H9 (cell line): ENCODE measurements at regions not wholly inside any gene's neighbourhood (a gene's known extent, or its start where the extent isn't known, plus 50 kb on each side); places are given as distances from the start of the nearest gene placed in this dataset.
"Not testable (repeated sequence)": the region's sequence is repeated elsewhere in the genome, so short reads cannot be mapped to it uniquely, and the experiment has no call there.

Source experiments
- DNase-seq: peaks from one replicate; pipeline ENCODE4 v3.0.0-alpha.2; 2017
- H2AFZ ChIP-seq: one replicate; pipeline ENCODE4 v1.6.1; 2013; ENCODE audit warnings: mild to moderate bottlenecking, low read length, control low read depth, moderate library complexity
- H2AK5ac ChIP-seq: 2 replicates; pipeline ENCODE4 v1.6.1; 2013; ENCODE audit warnings: low read length, control low read depth, mixed read lengths; ENCODE audit not compliant: insufficient read length
- H2BK120ac ChIP-seq: one replicate; pipeline ENCODE4 v1.6.1; 2013; ENCODE audit warnings: low read depth, mild to moderate bottlenecking, low read length, control low read depth, inconsistent platforms; ENCODE audit not compliant: poor library complexity, severe bottlenecking
- H2BK12ac ChIP-seq: 2 replicates; pipeline ENCODE4 v1.6.1; 2013; ENCODE audit warnings: low read length, control low read depth, mixed read lengths, low read depth; ENCODE audit not compliant: insufficient read length
- H2BK15ac ChIP-seq: 2 replicates; pipeline ENCODE4 v1.6.1; 2013; ENCODE audit warnings: low read depth, low read length, control low read depth
- H2BK20ac ChIP-seq: one replicate; pipeline ENCODE4 v1.6.1; 2013; ENCODE audit warnings: low read depth, mild to moderate bottlenecking, low read length, control low read depth, inconsistent platforms; ENCODE audit not compliant: poor library complexity, severe bottlenecking
- H2BK5ac ChIP-seq: 2 replicates; pipeline ENCODE4 v1.6.1; 2013; ENCODE audit warnings: low read length, control low read depth, mixed read lengths; ENCODE audit not compliant: insufficient read length
- H3K14ac ChIP-seq: 2 replicates; pipeline ENCODE4 v1.6.1; 2013; ENCODE audit warnings: low read length, control low read depth; ENCODE audit not compliant: insufficient read depth
- H3K18ac ChIP-seq: 2 replicates; pipeline ENCODE4 v1.6.1; 2013; ENCODE audit warnings: low read depth, mild to moderate bottlenecking, mixed read lengths, low read length, control low read depth; ENCODE audit not compliant: insufficient read length
- H3K23ac ChIP-seq: 2 replicates; pipeline ENCODE4 v1.6.1; 2013; ENCODE audit warnings: low read length, control low read depth, mixed read lengths, low read depth; ENCODE audit not compliant: insufficient read length
- H3K23me2 ChIP-seq: 2 replicates; pipeline ENCODE4 v1.6.1; 2013; ENCODE audit warnings: low read depth, mild to moderate bottlenecking, mixed read lengths, low read length, control low read depth; ENCODE audit not compliant: insufficient read length, poor library complexity, severe bottlenecking
- H3K27ac ChIP-seq: 2 replicates; pipeline ENCODE4 v1.5.1; 2013; ENCODE audit warnings: low read length, control low read depth, mixed read lengths, low read depth; ENCODE audit not compliant: insufficient read length
- H3K27me3 ChIP-seq: 2 replicates; pipeline ENCODE4 v1.6.1; 2013; ENCODE audit warnings: low read length, control low read depth, inconsistent platforms; ENCODE audit not compliant: insufficient read depth
- H3K4ac ChIP-seq: 2 replicates; pipeline ENCODE4 v1.6.1; 2013; ENCODE audit warnings: low read depth, mild to moderate bottlenecking, control low read depth, inconsistent platforms, low read length, moderate library complexity
- H3K4me1 ChIP-seq: 2 replicates; pipeline ENCODE4 v1.6.1; 2013; ENCODE audit warnings: low read length, control low read depth, inconsistent platforms; ENCODE audit not compliant: insufficient read depth
- H3K4me2 ChIP-seq: 2 replicates; pipeline ENCODE4 v1.6.1; 2013; ENCODE audit warnings: low read length, control low read depth, mixed read lengths; ENCODE audit not compliant: insufficient read length, insufficient read depth
- H3K56ac ChIP-seq: 2 replicates; pipeline ENCODE4 v1.6.1; 2013; ENCODE audit warnings: low read depth, mild to moderate bottlenecking, mixed read lengths, low read length, control low read depth; ENCODE audit not compliant: insufficient read length
- H3K79me1 ChIP-seq: 2 replicates; pipeline ENCODE4 v1.6.1; 2013; ENCODE audit warnings: low read depth, mild to moderate bottlenecking, moderate library complexity, low read length, control low read depth, inconsistent platforms; ENCODE audit not compliant: insufficient read depth, poor library complexity, severe bottlenecking
- H3K79me2 ChIP-seq: 2 replicates; pipeline ENCODE4 v1.6.1; 2013; ENCODE audit warnings: low read length, control low read depth, inconsistent platforms; ENCODE audit not compliant: insufficient read depth
- H3K9ac ChIP-seq: 2 replicates; pipeline ENCODE4 v1.6.1; 2013; ENCODE audit warnings: low read length, control low read depth, mixed read lengths; ENCODE audit not compliant: insufficient read length; ENCODE audit errors: extremely low read depth
- H3K9me3 ChIP-seq: one replicate; pipeline ENCODE4 v1.6.1; 2013; ENCODE audit warnings: low read depth, low read length, inconsistent platforms; ENCODE audit not compliant: control insufficient read depth
- H3T11ph ChIP-seq: one replicate; pipeline ENCODE4 v1.6.1; 2013; ENCODE audit warnings: mild to moderate bottlenecking, low read length, control low read depth, inconsistent platforms
- H4K20me1 ChIP-seq: one replicate; pipeline ENCODE4 v1.6.1; 2013; ENCODE audit not compliant: control insufficient read depth, insufficient read length, insufficient read depth
- H4K5ac ChIP-seq: 2 replicates; pipeline ENCODE4 v1.6.1; 2013; ENCODE audit warnings: low read depth, mild to moderate bottlenecking, mixed read lengths, low read length, control low read depth; ENCODE audit not compliant: insufficient read length
- H4K8ac ChIP-seq: replicated peaks from 2 replicates; pipeline ENCODE4 v1.6.1; 2013; ENCODE audit warnings: low read length, control low read depth, mixed read lengths, low read depth; ENCODE audit not compliant: insufficient read length
- H4K91ac ChIP-seq: 2 replicates; pipeline ENCODE4 v1.6.1; 2013; ENCODE audit warnings: low read depth, mild to moderate bottlenecking, moderate library complexity, mixed read lengths, low read length, control low read depth; ENCODE audit not compliant: insufficient read length
- H3K27ac Mint-ChIP-seq, 3 experiments: 2 replicates in 2 of 3; 3 replicates in 1 of 3; pipeline ENCODE4 v1.8.0; 2020 to 2021; ENCODE audit warnings: mixed read lengths in 3 of 3, mild to moderate bottlenecking in 1 of 3, moderate library complexity in 1 of 3
- H3K27me3 Mint-ChIP-seq: 2 replicates; pipeline ENCODE4 v1.8.0; 2021; ENCODE audit warnings: low read depth, mild to moderate bottlenecking, moderate library complexity, mixed read lengths
- H3K36me3 Mint-ChIP-seq, 3 experiments: 2 replicates in 2 of 3; 3 replicates in 1 of 3; pipeline ENCODE4 v1.8.0; 2020 to 2021; ENCODE audit warnings: low read depth in 3 of 3, mixed read lengths in 3 of 3; ENCODE audit not compliant: insufficient read depth in 1 of 3
- H3K4me1 Mint-ChIP-seq, 2 experiments: 2 replicates each; pipeline ENCODE4 v1.8.0; 2020; ENCODE audit warnings: mixed read lengths in 2 of 2
- H3K4me3 Mint-ChIP-seq, 2 experiments: 2 replicates in 1 of 2; 3 replicates in 1 of 2; pipeline ENCODE4 v1.8.0; 2020 to 2021; ENCODE audit warnings: mild to moderate bottlenecking in 2 of 2, mixed read lengths in 2 of 2, moderate library complexity in 1 of 2
- H3K9me3 Mint-ChIP-seq, 2 experiments: 2 replicates in 1 of 2; 3 replicates in 1 of 2; pipeline ENCODE4 v1.8.0; 2020; ENCODE audit warnings: mild to moderate bottlenecking in 2 of 2, mixed read lengths in 2 of 2, moderate library complexity in 1 of 2
- WGBS: extraction: QIAGEN DNeasy Blood & Tissue Kit; methylation state at CpG from one replicate; pipeline ENCODE4 v1.1.7; 2013; ENCODE audit warnings: missing lambda C conversion rate, low lambda C conversion rate, mixed read lengths; ENCODE audit not compliant: insufficient read length; ENCODE audit errors: extremely low coverage; 5-methylcytosine and 5-hydroxymethylcytosine counted together

- peaks cover 15 to 19% of the 10 kb centered on the region in 2 experiments for H3K4me1 Mint-ChIP-seq
Measured at GRCh38 chr19:20271927-20272626, 105.1 kb downstream of the ZNF486 start.

More at GRCh38 chr19:20271927-20272626, 105.1 kb downstream of the ZNF486 start:
- H3K9me3 Mint-ChIP-seq, H2BK15ac ChIP-seq, H3K56ac ChIP-seq, H3K27me3 ChIP-seq, H2AFZ ChIP-seq, H3K27me3 Mint-ChIP-seq, H4K91ac ChIP-seq, H3K4me3 Mint-ChIP-seq, H2BK12ac ChIP-seq, H3K4me2 ChIP-seq, H2BK5ac ChIP-seq, H3K4me1 ChIP-seq, H2BK20ac ChIP-seq, H2BK120ac ChIP-seq, H3K79me1 ChIP-seq, H3K18ac ChIP-seq, H3K79me2 ChIP-seq, H3K14ac ChIP-seq, H3K27ac Mint-ChIP-seq, H4K8ac ChIP-seq, DNase-seq, H3K36me3 Mint-ChIP-seq, H3K27ac ChIP-seq, H4K20me1 ChIP-seq, H4K5ac ChIP-seq, H3K23ac ChIP-seq, H3K4ac ChIP-seq, H3K23me2 ChIP-seq, H2AK5ac ChIP-seq, H3T11ph ChIP-seq, H3K9me3 ChIP-seq, H3K9ac ChIP-seq: not testable (repeated sequence)
- WGBS = no CpG with 5 or more reads among the region's 7 CpGs
